ENCODE measurements at regions not wholly inside any gene's neighbourhood (a gene's known extent, or its start where the extent isn't known, plus 50 kb on each side); places are given as distances from the start of the nearest gene placed in this dataset.

DNA sequence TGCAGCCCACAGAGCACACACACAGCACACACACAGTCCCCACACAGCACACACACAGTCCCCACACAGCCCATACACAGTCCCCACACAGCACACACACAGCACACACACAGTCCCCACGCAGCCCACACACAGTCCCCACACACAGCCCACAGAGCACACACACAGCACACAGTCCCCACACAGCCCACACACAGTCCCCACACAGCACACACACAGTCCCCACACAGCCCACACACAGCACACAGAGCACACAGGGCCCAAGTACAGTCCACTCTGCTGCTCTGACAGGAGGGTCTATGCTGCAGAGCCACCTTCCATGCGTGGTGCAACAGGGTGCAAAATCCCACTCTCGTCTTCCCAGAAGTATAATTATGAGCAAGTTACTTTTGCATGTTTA, 240.5 kb upstream of the SALL3 start:
- DNase-seq (ENCODE audit: low read depth), result no peak

DNA sequence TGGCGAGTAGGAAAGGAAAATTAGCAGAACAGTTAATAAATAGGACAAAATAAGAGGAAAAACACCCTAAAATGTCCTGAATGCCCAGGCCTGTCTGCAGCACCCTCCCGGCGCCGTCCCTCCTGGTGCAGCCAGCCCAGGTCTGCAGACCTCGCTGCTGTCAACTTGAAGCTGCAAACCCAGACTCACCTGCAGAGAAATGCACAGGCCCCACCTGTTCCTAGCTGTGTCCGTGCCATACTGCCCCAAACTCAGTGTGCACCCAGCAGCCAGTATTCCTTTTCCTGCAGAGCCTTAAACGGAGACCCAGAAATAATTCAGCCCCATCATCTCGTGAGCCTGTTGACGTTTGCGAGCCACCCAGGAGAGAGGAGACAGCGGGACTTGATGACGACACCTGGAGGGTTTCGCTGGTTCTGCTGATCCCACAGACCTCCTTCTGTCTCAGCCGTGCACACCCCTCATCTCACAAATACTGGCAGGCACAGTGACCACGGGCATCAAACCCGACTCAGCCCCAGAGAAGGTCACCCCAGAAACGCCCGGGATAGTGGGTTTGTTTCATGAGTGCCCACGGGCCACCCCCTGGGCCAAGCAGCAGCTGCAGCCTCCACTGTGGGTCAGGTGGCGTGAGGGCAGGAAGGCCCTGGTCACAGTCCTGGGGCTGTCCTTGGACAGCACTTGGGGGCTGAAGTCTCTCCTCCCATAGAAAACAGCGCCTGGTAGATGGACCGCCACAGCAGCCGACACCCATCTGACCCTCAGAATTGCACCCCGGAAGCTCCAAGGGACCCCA, 239.5 kb upstream of the SALL3 start:
- no peak for DNase-seq (ENCODE audit: low read depth)

DNA sequence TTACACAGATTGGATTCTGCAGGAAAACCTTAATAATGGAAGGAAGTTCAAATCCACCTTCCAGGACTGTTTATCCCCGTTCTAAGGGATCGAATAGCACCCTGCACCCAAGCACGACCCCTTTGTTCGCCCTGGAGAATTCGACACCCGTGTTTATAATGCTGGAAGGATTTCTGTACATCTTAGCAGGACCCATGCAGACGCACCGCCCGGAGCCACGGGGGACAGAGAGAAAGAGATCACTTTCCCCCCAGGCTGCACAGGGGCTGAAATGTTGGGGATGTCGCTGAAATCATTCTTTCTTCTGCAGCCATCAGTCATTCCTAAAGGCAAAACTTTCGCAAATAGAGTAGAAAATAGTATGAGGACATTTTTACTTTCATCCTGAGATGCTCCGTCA, 238.7 kb upstream of the SALL3 start:
- no peak for DNase-seq (ENCODE audit: low read depth)

DNA sequence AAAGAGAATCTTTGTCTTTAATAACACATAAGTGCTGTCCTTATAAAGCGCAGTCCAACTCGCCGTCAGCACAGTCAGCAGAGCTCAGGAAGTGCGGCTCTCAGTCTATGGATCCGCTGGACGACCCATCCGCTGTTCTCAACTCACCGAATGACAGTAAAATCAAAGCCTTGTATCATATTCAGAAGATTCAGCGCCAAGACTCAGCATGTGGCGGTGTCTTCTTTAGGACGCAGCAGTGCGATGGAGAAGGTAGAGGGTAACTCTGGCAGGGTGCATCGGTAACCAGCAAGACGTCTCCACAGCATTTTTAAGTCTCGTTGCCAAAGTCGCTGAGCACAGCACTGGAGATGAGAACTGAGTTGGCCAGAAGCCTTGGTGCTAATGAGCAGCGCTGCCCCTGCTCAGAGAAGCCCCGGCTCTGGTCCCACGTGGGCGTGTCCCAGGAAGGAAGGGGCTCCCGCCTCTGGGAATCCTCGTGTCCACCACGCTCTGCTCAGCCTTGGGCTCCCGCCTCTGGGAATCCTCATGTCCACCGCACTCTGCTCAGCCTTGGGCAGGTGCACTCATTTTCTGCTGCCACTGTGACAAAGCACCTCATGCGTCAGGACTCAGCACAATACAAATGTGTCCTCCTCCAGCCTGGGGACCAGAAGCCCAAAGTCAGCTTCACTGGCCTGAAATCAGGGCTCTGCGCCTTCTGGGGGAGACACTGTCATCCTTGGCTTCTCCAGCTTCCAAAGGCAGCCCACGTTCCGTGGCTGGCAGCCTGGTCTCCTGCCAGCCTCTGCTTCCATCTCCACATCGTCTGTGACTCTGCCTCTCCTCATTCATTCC, 238.0 kb upstream of the SALL3 start:
- no peak for DNase-seq (ENCODE audit: low read depth)

DNA sequence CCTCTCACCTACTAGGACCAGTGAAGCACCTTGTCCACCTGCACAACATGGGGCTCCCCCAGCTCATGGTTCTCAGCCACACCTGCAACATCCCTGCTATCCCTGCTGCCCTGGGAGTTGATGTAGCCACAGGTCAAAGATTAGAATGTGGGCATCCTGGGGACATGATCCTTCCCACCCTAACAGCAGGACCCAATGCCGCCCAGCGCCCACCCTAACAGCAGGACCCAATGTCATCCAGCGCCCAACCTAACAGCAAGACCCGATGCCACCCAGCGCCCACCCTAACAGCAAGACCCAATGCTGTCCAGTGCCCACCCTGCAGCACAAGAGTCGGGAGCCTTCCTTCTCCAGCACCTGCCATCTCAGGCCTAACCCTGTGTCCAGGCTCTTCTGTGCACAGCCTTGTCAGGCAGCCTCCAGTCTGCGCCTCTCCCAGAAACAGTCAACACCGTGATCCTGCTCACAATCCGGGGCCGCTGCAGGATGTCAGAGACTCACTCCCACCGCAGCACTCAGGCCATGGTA, 237.3 kb upstream of the SALL3 start:
- DNase-seq (ENCODE audit: low read depth), result no peak

DNA sequence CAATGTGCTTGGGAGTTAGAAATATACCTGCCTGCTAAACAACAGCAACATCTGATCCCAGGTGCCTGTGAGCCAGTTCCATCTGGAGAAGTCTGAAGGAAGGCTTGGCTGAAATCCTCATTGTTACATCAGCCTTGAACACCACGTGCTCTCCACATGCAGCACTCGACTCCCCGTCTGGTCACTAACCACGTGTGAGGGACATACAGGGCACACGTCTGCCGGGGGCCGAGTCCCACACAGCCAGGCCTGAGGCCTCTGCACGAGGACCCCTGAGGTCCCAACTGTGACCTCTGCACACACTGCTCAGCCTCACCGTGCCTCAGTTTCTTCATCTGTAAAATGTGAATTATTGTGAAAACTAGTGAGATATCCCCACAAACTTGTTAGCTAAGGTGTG, 236.5 kb upstream of the SALL3 start:
- DNase-seq (ENCODE audit: low read depth), result no peak

DNA sequence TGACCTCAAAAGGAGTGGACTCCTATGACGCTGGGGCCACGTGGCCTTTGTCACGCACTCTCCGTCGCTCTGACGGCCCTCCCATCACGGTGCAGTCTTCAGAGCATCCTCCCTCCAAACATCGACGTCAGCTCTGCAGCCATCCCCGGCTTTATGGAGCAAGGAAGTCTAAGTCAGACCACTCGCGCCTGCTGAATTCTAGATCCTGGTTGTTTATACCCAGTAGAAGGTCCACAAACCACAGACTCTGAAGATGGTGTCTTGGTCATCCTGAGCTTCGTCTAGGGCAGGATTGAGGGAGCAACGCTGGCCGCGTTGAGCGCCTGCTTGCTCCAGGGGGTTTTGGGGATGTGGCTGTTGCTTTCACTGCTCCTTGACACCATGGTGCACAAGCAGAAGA, 228.0 kb upstream of the SALL3 start:
- no peak for DNase-seq (ENCODE audit: low read depth)

DNA sequence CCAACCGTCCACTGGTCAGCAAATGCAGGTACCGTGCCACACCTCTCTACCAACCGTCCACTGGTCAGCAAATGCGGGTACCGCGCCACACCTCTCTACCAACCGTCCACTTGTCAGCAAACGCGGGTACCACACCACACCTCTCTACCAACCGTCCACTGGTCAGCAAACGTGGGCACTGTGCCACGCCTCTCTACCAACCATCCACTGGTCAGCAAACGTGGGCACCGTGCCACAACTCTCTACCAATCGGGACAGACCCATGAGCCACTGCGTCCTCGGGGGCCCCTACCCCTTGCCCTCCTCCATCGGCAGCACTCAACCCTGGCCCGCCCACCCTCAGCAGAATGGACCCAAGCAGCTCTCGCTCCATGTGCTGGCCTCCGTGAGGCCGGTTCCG, 226.4 kb upstream of the SALL3 start:
- no peak for DNase-seq (ENCODE audit: low read depth)

DNA sequence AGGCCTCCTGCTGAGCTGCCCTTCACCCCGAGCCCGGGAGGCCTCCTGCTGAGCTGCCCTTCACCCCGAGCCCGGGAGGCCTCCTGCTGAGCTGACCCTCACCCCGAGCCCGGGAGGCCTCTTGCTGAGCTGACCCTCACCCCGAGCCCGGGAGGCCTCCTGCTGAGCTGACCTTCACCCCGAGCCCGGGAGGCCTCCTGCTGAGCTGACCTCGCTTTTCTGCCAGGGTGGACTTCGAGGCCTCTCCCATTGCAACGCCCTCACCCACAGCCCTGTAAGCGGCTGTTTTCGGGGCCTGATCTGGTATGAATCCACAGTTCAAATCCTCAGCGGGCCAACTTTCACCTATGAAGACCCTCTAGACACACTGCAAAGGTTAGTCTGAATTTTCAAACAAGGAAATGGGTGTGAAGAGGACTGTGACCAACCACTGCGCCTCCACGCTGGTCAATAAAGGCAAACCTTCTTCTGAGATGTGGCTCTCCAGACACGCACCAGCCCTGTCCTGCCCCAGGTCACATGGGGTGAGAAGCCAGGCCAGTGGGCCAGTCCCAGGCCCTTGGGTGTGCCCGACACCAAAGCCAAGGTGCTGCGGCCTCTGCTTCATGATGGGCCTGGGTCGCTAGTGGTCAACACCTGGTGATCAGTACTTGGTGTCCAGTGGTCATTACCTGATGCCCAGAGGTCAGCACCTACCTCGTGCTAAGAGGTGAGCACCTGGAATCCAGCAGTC, 225.1 kb upstream of the SALL3 start:
- DNase-seq (ENCODE audit: low read depth), result no peak

DNA sequence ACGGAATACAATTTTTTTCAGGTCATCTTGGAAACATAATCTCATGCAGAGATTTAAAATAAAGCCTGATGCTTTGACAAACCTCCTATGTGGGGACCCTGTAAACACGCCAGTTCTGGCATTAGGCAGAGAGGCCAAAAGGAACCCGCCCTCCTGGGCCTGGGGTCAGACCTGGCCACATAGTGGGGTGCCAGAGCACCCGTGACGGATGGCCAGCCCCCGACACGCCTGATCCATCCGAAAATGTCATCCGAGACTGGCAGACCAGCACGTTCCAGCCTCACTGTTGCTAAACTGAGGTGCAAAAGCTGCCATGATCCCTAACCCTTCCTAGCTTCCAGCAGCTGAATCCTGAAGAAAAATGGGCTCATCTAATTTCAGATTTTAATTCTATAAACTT, 222.6 kb upstream of the SALL3 start:
- DNase-seq (ENCODE audit: low read depth), result no peak

DNA sequence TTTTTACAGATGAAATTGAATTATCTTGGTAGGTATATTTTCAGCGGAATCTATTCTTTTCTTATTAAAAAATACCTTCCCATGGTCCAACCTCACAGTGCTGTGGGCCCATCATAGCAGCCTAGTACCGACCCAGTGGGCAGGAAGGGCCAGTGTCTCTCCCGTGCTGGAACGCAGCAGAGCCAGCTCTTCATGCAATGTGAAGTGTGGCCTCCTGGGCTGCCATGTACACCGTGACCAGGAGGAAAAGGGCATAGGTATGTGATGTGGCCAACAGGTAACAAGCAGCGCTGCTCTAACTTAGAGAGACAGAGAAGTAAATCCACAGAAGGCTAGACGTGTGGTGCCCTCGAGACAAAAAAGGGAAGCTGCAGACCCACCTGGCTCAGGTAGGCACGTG, 221.1 kb upstream of the SALL3 start:
- no peak for DNase-seq (ENCODE audit: low read depth)

DNA sequence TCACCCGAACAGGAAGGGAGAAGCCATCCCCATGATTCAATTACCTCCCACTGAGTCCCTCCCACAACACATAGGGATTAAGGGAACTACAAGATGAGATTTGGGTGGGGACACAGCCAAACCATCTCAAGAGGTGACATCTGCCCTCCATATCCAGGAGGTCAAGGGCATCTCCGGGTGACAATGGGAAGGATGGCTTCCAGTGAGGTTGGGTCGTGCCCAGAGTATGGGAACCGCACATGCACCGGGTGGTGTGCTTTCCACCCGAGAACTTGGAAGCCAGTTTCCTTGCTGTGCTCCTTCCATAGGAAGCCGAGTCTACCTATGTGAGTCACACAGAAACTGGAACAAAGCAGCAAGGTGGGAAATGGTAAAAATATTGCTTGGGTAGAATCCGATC, 216.9 kb upstream of the SALL3 start:
- no peak for DNase-seq (ENCODE audit: low read depth)

DNA sequence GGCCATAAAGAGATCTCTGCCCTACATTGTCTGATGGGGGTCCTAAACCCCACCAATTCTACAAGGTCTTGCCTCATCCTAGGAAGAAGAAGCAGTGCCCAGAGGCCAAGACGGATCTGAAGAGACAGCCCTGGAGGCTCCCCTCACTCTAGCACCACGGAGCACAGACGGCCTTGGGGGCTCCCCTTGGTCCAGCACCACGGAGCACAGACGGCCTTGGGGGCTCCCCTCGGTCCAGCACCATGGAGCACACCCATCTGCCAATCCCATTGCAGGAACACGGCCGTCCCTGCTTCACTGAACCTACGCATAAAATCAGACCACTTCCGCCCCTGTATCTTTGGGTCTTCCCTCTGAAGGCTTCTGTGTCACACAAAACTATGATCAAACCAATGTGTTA, 215.1 kb upstream of the SALL3 start:
- DNase-seq (ENCODE audit: low read depth), result no peak

DNA sequence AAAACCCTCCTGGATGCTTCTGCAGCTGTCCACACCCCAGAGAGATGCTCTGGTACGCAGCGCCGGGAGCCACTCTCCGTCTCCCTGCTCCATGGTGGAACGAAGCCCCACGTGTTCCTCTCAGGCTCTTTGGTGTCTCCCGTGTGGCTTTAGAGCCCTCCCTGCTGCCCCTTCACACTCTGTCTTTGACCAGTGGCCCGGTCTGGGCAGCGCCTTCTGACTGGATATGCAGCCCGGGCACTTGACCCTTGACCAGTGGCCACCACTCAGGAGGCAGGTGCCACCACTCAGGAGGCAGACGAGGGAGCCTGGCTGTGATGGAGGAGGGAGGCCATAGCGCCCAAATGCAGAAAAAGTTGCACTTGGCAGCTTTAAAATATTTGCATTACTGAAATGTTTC, 214.5 kb upstream of the SALL3 start:
- DNase-seq (ENCODE audit: low read depth), result no peak

DNA sequence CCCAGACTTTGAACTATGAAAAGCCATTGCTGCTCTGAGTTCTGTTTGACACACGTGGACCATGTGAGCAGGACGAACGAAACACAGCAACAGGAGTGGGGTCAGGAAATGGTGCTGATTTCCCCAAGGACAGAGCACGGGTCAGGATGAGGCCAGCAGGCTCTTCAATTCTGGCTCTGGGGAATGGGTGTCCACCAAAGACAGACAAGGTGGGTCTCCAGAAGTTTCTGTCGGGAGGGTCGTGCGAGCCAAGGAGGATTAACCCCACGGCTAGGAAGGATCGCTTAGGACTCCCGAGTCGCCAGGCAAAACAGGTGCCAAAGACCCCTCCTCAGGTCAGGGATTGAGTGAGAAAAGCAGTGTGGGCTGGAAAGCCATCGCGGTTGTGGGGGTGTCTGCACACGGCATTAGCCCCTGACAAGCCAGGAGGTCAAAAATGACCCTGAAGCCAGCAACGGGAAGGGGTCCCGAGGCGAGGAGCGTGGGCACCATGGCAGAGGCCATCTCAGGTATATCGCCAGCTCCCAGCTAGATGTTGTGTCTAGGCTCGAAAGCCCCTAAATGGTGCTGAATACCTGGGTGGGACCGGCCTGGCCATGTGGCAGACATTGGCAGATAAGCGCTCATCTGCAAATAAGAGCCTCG, 213.9 kb upstream of the SALL3 start:
- no peak for DNase-seq (ENCODE audit: low read depth)

DNA sequence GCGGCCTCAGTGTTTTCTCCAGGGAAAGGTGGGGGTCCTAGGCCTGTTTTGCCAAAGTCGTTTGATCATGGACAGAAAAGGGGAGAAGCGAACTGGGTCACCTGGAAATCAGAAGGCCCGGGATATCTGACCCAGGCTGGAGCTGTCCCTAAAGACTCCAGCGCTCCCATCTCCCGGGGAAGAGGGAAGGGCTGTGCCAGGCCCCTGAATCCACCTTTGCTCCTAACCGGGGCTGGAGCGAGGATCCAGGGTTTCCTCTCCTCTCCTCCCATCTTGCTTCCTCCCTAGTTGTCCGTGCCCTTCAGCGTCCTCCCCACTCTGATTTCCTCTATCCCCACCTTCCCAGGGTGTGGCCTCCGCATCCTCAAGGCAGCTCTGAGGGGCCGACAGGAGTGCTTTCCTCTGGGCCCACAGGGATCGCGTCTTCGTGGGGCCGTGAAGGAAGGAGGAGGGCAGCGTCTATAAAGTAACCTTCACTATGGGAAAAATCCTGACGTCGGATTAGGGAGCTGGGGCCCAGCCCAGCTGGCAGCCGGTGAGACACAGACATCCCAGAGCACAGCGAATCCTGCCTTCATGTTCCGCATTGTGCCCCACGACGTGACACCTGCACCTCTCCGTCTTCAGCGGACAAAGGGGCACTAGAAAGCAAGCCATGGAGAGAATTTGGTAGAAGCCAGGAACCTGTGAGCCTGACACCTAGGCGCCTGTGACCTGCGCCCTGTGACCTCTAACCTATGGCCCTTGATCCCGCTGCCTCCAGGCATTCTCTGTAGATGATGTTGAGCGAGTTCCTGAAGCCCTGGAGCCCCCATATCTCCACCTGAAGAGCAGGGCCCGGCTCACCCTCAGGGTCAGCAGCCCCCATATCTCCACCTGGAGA, 212.7 kb upstream of the SALL3 start:
- DNase-seq (ENCODE audit: low read depth), result no peak

DNA sequence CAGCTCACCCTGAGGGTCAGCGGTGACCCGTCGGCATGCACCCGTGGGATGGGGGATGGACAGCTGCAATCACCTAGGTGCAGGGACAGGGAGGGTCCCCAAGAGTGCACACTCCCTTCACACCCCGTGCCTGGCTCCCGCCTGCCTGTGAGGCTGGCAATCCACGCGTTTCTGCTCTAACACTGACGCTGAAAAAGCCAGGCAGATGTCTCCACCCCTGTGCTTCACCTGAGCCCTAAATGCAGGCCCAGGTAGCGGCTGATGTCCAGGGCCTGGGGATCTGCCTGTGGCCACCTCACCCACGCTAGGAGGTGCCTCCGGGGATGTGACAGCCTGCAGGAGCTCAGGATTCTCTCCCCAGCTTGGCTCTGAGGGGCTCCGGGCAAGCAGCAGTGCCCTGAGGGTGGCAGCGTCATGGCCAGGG, 212.0 kb upstream of the SALL3 start:
- DNase-seq (ENCODE audit: low read depth), result no peak

DNA sequence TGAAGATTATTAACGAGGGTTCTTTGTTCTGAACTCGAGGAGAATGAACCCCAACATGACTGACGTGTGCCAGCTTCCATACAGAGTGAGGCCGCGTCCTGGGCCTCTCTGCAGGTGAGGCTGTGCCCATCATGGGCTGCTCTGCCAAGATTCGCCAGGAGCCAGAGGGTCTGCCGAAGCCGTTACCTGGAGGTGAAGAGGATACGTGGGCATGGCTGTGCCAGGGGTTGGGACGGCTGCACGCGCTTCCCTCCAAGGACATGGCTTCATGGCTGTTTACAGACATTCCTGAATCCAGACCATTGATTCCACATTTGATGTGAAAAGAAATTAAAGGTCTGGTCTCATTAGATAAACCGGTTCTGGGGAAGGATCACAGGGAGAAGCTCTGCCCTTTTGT, 211.4 kb upstream of the SALL3 start:
- no peak for DNase-seq (ENCODE audit: low read depth)

DNA sequence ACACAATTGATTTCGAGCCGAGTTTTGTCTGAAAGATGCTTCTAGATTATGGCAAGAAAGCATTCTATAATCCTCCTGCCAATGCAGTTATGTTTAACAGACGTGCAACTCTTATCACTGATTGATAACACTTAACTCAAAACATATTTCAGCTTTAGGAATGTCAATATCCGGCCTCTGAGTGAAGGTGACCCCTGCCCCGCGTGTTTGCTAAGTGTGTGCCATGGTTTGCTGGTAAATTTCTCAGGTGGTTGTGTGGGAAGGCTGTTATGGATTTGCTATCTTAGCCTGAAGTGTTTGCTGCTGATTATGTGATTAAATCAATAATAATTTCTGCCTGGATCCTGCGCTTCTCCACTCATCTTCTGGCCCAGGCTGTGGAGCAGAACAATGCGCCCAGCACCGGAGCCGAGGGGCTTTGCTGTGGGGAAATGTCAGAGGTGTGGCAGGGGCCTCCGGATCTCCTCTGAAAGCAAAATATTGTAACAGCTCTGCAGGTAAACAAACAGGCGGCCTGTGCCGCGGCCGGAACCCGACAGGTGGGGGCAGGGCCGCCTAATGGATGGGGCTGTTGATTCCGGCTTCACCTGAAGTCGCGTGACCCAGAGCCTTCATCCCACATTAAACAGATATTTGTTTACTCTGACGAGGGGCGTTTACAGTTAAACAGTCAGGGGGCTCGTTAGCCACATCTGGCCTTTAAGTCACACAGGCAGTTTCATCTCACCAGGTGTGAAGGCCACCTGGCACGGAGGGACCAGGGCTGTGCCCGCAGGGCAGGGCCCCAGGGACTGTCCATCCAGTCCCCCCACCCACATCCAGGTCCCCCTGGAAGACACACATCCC, 210.7 kb upstream of the SALL3 start:
- DNase-seq (ENCODE audit: low read depth), result no peak

Measured in M059J (cell line).